CD4-positive, alpha-beta memory T cell (primary cell): ENCODE measurements at regions not wholly inside any gene's neighbourhood (a gene's known extent, or its start where the extent isn't known, plus 50 kb on each side); places are given as distances from the start of the nearest gene placed in this dataset.

ENCODE experiments used
- CTCF ChIA-PET: fragments of 350-600 bp; sonication (Branson Sonifier 250); formaldehyde crosslinking; loops from one replicate; lab custom pipeline; 2021; ENCODE audit warnings: inconsistent platforms; ENCODE audit not compliant: partially characterized antibody; lab: Charles Lee
- POLR2A ChIA-PET: fragments of 350-600 bp; sonication (Branson Sonifier 250); formaldehyde crosslinking; loops from one replicate; lab custom pipeline; 2021; ENCODE audit not compliant: partially characterized antibody; lab: Charles Lee
- DNase-seq, 5 donors: peaks; one replicate each; pipeline versions ENCODE4 v3.0.0 to v3.0.0-alpha.2; 2020 to 2022; ENCODE audit warnings: mixed read lengths in 1 of 5
- H3K27ac ChIP-seq: one replicate; pipeline ENCODE4 v1.7.0; 2013; ENCODE audit warnings: low read depth, low read length
- H3K27me3 ChIP-seq: 2 replicates; pipeline ENCODE4 v1.7.0; 2013; ENCODE audit warnings: mild to moderate bottlenecking, low read length, moderate library complexity; ENCODE audit not compliant: insufficient read depth
- H3K36me3 ChIP-seq: 2 replicates; pipeline ENCODE4 v1.7.0; 2013; ENCODE audit warnings: mild to moderate bottlenecking, low read length, moderate library complexity; ENCODE audit not compliant: insufficient read depth
- H3K4me1 ChIP-seq: 2 replicates; pipeline ENCODE4 v1.7.0; 2013; ENCODE audit warnings: mild to moderate bottlenecking, low read length, moderate library complexity; ENCODE audit not compliant: insufficient read depth
- H3K4me3 ChIP-seq, 2 donors: one replicate each; pipeline ENCODE4 v1.7.0; 2013; ENCODE audit warnings: low read length in 2 of 2, mild to moderate bottlenecking in 1 of 2
- H3K9me3 ChIP-seq, 2 donors: one replicate each; pipeline ENCODE4 v1.7.0; 2013; ENCODE audit warnings: low read length in 2 of 2, control low read depth in 1 of 2; ENCODE audit not compliant: control insufficient read depth in 1 of 2
- H3K27ac Mint-ChIP-seq, 7 donors: one replicate each; pipeline ENCODE4 v1.8.0; 2020 to 2021; ENCODE audit warnings: mixed read lengths in 7 of 7, mild to moderate bottlenecking in 6 of 7, inconsistent platforms in 3 of 7, moderate library complexity in 3 of 7
- H3K27me3 Mint-ChIP-seq, 2 donors: one replicate each; pipeline ENCODE4 v1.8.0; 2020 to 2021; ENCODE audit warnings: mixed read lengths in 2 of 2
- H3K36me3 Mint-ChIP-seq, 2 donors: one replicate each; pipeline ENCODE4 v1.8.0; 2020 to 2021; ENCODE audit warnings: mixed read lengths in 2 of 2, inconsistent platforms in 1 of 2, mild to moderate bottlenecking in 1 of 2
- H3K4me1 Mint-ChIP-seq, 4 donors: one replicate each; pipeline ENCODE4 v1.8.0; 2020 to 2021; ENCODE audit warnings: mixed read lengths in 4 of 4, mild to moderate bottlenecking in 1 of 4
- H3K4me3 Mint-ChIP-seq, 8 donors: one replicate each; pipeline ENCODE4 v1.8.0; 2020 to 2021; ENCODE audit warnings: mixed read lengths in 8 of 8, mild to moderate bottlenecking in 7 of 8, moderate library complexity in 6 of 8, inconsistent platforms in 3 of 8
- H3K9me3 Mint-ChIP-seq, 8 donors: one replicate each; pipeline ENCODE4 v1.8.0; 2020 to 2021; ENCODE audit warnings: mixed read lengths in 8 of 8, mild to moderate bottlenecking in 5 of 8, inconsistent platforms in 3 of 8, moderate library complexity in 1 of 8
- intact Hi-C: fragments of 100-400 bp; cut with micrococcal nuclease; formaldehyde crosslinking; loops from one replicate; pipeline ENCODE4 v1.15.1; 2023

- intact Hi-C loops: no loop called here
Observed at GRCh38 chr4:145315811-145316225, 135.4 kb upstream of the OTUD4 start.

DNA sequence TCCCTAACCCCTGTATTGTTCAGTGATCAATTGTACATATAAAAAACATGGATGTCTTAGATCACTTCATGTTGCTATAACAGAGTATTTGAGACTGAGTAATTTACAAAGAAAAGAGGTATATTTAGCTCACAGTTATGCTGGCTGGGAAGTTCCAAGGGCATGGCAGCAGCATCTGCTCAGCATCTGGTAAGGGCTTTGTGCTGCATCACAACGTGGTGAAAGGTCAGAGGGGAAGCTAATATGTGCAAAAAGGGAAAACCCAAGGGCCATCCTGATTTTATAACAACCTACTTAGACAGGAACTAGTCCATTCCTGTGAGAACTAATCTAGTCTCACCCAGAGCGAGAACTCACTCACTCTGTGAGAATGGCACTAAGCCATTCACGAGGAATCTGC lies 128.2 kb upstream of the OTUD4 start:
- no peak overlapping the region for H3K4me3 Mint-ChIP-seq
- no peak overlapping the region for H3K27ac Mint-ChIP-seq
- Histone ChIP-seq H3K36me3 (no peaks in the 10 kb centered on the region), H3K27me3 (no peaks in the 10 kb centered on the region), H3K4me3 (no peak overlapping the region), H3K27ac (no peak overlapping the region), H3K9me3 (no peaks in the 10 kb centered on the region), H3K4me1 (no peaks in the 10 kb centered on the region)
- H3K4me1 Mint-ChIP-seq: peaks cover 0 to 16% (median 12%) of the 10 kb centered on the region in 4 donors
- CTCF ChIA-PET: no interaction called here
- DNase-seq: no peak
- H3K36me3 Mint-ChIP-seq: no peaks in the 10 kb centered on the region
- intact Hi-C loops: no loop called here
- H3K9me3 Mint-ChIP-seq: peaks cover 0 to 2% (median 0%) of the 10 kb centered on the region in 8 donors
- POLR2A ChIA-PET: no interaction called here
- no peaks in the 10 kb centered on the region for H3K27me3 Mint-ChIP-seq

More at GRCh38 chr4:145315811-145316225, 135.4 kb upstream of the OTUD4 start:
- Mint-ChIP-seq H3K9me3 (peaks cover 0 to 3% (median 0%) of the 10 kb centered on the region in 8 donors), H3K4me1 (no peaks in the 10 kb centered on the region), H3K27ac (no peak overlapping the region), H3K36me3 (no peaks in the 10 kb centered on the region), H3K27me3 (peaks cover 11 to 12% of the 10 kb centered on the region in 2 donors), H3K4me3 (no peak overlapping the region)
- Histone ChIP-seq H3K27me3 (no peaks in the 10 kb centered on the region), H3K27ac (no peak overlapping the region), H3K4me3 (no peak overlapping the region), H3K9me3 (no peaks in the 10 kb centered on the region), H3K36me3 (no peaks in the 10 kb centered on the region), H3K4me1 (no peaks in the 10 kb centered on the region)
- CTCF ChIA-PET: no interaction called here
- no peak for DNase-seq
- POLR2A ChIA-PET: no interaction called here

- Histone ChIP-seq H3K27me3 (no peaks in the 10 kb centered on the region), H3K36me3 (no peaks in the 10 kb centered on the region), H3K4me1 (no peaks in the 10 kb centered on the region), H3K27ac (no peak overlapping the region), H3K4me3 (no peak overlapping the region), H3K9me3 (no peaks in the 10 kb centered on the region)
- CTCF ChIA-PET: no interaction called here
- peaks cover 0 to 16% (median 12%) of the 10 kb centered on the region in 4 donors for H3K4me1 Mint-ChIP-seq
- H3K4me3 Mint-ChIP-seq: no peak overlapping the region
- H3K9me3 Mint-ChIP-seq: peaks cover 0 to 2% (median 0%) of the 10 kb centered on the region in 8 donors
- intact Hi-C loops: no loop called here
- POLR2A ChIA-PET: no interaction called here
- H3K27ac Mint-ChIP-seq: peak overlapping the region in 1 of 7 donors; percentile 10
- H3K27me3 Mint-ChIP-seq: peaks cover 0 to 1% of the 10 kb centered on the region in 2 donors
- no peaks in the 10 kb centered on the region for H3K36me3 Mint-ChIP-seq
- no peak for DNase-seq
Observed at GRCh38 chr4:145307763-145308430, 127.5 kb upstream of the OTUD4 start.

DNA sequence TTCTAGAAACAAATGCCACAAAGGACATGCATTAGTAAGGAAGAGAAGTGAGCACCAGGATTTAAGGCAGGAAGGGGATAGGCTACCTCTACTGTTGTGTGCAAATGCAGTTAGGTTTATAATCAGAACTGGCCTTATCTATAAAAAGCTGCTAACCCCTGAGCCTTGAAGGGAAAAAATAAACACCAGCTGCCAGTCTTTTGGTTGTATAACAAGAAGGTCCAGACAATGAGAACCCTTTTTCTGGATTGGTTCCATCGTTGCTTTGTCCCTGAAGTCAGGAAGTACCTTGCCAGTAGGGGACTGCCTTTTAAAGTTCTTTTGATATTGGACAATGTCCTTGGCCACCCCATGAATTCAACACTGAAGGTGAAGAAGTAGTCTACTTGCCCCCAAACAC lies 126.7 kb upstream of the OTUD4 start:
- Histone ChIP-seq H3K36me3 (no peaks in the 10 kb centered on the region), H3K27ac (no peak overlapping the region), H3K4me3 (no peak overlapping the region), H3K4me1 (no peaks in the 10 kb centered on the region), H3K9me3 (no peaks in the 10 kb centered on the region), H3K27me3 (no peaks in the 10 kb centered on the region)
- POLR2A ChIA-PET: no interaction called here
- Mint-ChIP-seq H3K4me3 (no peak overlapping the region), H3K4me1 (peaks cover 0 to 16% (median 12%) of the 10 kb centered on the region in 4 donors), H3K27ac (no peak overlapping the region), H3K9me3 (peaks cover 0 to 2% (median 0%) of the 10 kb centered on the region in 8 donors), H3K27me3 (peaks cover 2 to 4% of the 10 kb centered on the region in 2 donors), H3K36me3 (no peaks in the 10 kb centered on the region)
- DNase-seq: no peak
- intact Hi-C loops: no loop called here
- CTCF ChIA-PET: no interaction called here

GRCh38 chr4:145302725-145303124 lies 122.3 kb upstream of the OTUD4 start:
- H3K4me3 Mint-ChIP-seq: no peak overlapping the region
- H3K27me3 Mint-ChIP-seq: peaks cover 2 to 4% of the 10 kb centered on the region in 2 donors
- intact Hi-C loops: no loop called here
- Histone ChIP-seq H3K9me3 (no peaks in the 10 kb centered on the region), H3K4me3 (no peak overlapping the region), H3K36me3 (no peaks in the 10 kb centered on the region), H3K4me1 (peaks cover 8% of the 10 kb centered on the region), H3K27me3 (no peaks in the 10 kb centered on the region), H3K27ac (no peak overlapping the region)
- POLR2A ChIA-PET: no interaction called here
- H3K4me1 Mint-ChIP-seq: peaks cover 10 to 23% (median 14%) of the 10 kb centered on the region in 4 donors
- DNase-seq: no peak
- H3K36me3 Mint-ChIP-seq: no peaks in the 10 kb centered on the region
- peaks cover 0 to 2% (median 0%) of the 10 kb centered on the region in 8 donors for H3K9me3 Mint-ChIP-seq
- CTCF ChIA-PET: no interaction called here
- H3K27ac Mint-ChIP-seq: no peak overlapping the region

DNA sequence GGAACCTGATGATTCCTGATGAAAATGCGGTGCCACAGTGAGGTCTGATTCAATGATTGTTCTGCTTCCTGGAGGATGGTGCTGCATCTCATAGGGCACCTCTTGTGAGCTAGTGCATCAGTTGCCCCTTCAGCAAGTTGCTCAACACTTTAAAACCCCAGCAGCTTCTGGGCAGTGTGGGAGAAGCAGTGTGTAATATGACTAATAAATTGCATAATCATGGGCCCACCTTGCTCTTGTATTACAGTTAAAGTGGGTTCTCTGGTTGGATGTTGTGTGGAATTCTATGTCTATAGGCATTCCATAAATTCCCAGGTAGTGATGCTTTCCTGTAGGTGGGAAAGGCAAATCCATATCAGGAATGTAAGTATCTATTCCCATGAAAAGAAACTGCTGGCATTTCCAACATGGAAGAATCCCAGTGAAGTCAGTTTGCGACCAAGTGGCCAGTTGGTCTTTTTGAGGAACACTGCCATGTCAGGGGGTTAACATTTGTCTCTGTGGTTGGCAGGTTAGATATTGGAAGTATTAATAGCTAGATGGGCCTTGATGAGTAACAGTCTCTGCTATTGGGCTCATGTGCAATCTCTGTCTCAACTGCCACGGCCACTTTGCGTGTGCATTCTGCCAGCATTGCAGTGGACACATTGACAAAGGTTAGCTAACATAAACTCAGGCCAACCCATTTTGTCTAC lies 121.1 kb upstream of the OTUD4 start:
- intact Hi-C loops: no loop called here
- Mint-ChIP-seq H3K36me3 (no peaks in the 10 kb centered on the region), H3K27me3 (peaks cover 2 to 4% of the 10 kb centered on the region in 2 donors), H3K4me1 (peaks cover 4 to 14% (median 12%) of the 10 kb centered on the region in 4 donors), H3K9me3 (no peaks in the 10 kb centered on the region), H3K27ac (no peak overlapping the region), H3K4me3 (no peak overlapping the region)
- peaks cover 8% of the 10 kb centered on the region for H3K4me1 ChIP-seq
- DNase-seq: no peak
- no peaks in the 10 kb centered on the region for H3K36me3 ChIP-seq
- no peak overlapping the region for H3K27ac ChIP-seq
- H3K9me3 ChIP-seq: no peaks in the 10 kb centered on the region
- CTCF ChIA-PET: no interaction called here
- POLR2A ChIA-PET: no interaction called here
- no peaks in the 10 kb centered on the region for H3K27me3 ChIP-seq
- H3K4me3 ChIP-seq: no peak overlapping the region

DNA sequence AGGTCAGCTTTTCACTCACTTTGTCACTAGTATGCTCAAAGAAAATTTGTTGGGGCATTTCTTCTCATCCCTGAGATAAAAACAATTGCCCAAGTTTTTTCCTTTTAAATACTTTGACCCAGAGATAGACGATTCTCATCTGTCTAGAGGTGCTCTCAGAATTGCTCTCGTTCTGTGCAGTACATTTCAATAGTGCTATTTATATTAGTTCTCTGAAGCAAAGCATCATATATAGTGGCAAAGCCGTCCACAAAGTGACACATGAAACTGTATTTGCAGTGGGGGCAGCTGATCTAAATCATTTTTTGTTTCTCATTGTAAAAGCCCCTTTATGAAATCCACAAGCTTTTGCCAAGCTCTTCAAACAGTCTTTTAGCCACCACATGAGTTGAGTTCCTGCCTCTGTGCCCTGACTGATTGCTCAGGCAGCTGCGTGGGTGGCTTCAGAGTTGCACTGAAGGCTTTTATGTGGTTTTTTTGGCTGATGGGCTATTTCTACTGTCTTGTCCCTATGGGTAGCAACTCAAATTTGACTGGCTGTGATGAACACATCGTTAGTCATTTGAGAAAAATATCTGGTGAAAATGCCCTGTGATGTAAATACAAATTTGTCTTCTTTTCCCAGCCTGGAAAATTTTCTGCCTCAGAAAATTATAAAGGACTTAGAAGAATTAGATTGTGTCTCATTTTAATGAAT lies 119.1 kb upstream of the OTUD4 start:
- intact Hi-C loops: no loop called here
- ChIA-PET POLR2A (no interaction called here), CTCF (no interaction called here)
- H3K27ac ChIP-seq: no peak overlapping the region
- no peaks in the 10 kb centered on the region for H3K9me3 ChIP-seq
- no peaks in the 10 kb centered on the region for H3K36me3 ChIP-seq
- Mint-ChIP-seq H3K36me3 (no peaks in the 10 kb centered on the region), H3K27me3 (peaks cover 8 to 10% of the 10 kb centered on the region in 2 donors), H3K4me3 (peak overlapping the region in 1 of 8 donors; percentile 22), H3K27ac (no peak overlapping the region), H3K9me3 (no peaks in the 10 kb centered on the region), H3K4me1 (peaks cover 4 to 14% (median 12%) of the 10 kb centered on the region in 4 donors)
- no peak overlapping the region for H3K4me3 ChIP-seq
- peaks cover 8% of the 10 kb centered on the region for H3K4me1 ChIP-seq
- peak in 3 of 5 donors; percentile 7 to 16 (median 9) for DNase-seq
- H3K27me3 ChIP-seq: no peaks in the 10 kb centered on the region
